Right forelimb (tissue), 1 donor: ENCODE measurements at regions not wholly inside any gene's neighbourhood (a gene's known extent, or its start where the extent isn't known, plus 50 kb on each side); places are given as distances from the start of the nearest gene placed in this dataset.
"Not testable (repeated sequence)": the region's sequence is repeated elsewhere in the genome, so short reads cannot be mapped to it uniquely, and the experiment has no call there.

Experiments
- DNase-seq: peaks from one replicate; pipeline ENCODE4 v3.0.0-alpha.2; 2018

- DNase-seq, result no peak
These were observed 578.4 kb downstream of the SLCO4C1 start for GRCh38 chr5:101717721-101718120.

DNA sequence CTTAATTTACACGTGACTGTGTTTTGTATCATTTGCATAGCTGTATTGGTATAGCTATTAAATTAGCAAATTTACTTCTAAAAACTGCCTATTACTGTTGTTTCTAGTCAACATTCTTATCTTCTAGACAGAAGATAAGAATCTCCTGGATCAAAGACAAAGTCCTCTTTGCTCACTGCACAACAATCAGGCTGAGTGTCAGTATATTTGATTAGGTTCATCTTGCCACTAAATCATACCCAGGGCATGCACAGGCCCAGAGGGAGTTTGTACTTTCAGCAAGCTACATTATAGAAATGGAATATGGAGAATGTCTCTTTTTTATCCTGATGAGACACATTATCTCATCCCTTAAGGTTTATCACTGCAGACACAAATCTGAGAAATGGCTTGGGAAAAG lies 579.1 kb downstream of the SLCO4C1 start:
- DNase-seq, result no peak

DNA sequence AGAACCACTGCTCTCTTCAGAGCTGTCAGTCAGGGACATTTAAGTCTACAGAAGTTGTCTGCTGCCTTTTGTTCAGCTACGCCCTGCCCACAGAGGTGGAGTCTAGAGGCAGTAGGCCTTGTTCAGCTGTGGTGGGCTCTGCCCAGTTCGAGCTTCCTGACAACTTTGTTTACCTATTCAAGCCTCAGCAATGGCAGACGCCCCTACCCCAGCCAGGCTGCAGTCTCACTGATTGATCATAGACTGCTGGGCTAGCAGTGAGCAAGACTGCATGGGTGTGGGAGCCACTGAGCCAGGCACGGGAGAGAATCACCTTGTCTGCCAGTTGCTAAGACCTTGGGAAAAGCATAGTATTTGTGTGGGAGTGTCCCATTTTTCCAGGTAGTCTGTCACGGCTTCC lies 580.3 kb downstream of the SLCO4C1 start:
- DNase-seq, result not testable (repeated sequence)

- DNase-seq, result no peak
These were observed 606.8 kb downstream of the SLCO4C1 start for GRCh38 chr5:101689306-101689705.

- DNase-seq, result no peak
These were observed 607.9 kb downstream of the SLCO4C1 start for GRCh38 chr5:101688156-101688555.

- DNase-seq, result no peak
These were observed 608.6 kb downstream of the SLCO4C1 start for GRCh38 chr5:101687349-101687985.

DNA sequence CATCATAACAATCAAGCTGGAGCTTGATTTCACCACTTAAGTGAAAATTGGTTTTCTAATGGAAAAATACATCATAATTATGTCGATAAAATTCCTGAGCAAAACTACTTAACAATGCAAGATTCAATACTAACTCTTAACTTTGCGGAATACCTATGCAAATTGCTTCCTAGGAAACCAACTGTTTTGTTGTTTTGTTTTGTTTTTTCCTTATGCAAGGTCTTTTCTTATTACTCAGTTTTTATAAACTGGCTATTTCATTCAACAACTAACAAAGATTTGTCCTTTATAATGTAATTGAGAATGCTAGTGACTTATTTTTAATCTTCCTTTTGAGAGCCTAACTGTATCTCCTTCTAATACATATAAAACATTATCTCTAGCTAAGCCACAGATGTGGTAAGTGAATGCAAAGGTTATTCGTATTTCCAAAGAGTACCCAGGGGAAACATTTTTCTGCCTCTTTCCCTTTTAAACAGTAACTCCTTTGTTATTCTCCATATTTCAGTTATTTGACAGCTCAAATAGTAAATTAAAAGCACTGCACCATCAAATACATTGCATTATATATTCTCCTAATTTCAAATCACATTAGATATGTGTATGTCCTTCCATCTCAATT lies 609.4 kb downstream of the SLCO4C1 start:
- no peak for DNase-seq

DNA sequence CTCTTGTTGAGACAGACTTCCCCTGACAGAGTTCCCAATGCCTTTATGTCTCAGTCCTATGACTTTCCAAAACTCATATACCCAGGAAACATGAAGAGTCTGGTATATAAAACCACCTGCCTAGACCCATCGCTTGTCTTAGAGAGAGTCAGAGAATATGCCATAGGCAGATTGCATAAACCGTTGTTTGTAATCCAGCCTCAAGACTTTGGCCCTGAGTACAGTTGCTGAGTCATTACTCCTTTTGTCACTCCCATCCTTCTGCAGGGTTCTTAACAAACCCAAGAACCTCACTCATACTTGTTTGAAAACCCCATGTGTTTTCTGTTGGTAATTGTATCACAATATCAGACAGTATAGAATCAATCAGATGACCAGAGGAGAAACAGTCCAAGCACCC lies 616.3 kb downstream of the SLCO4C1 start:
- no peak for DNase-seq

DNA sequence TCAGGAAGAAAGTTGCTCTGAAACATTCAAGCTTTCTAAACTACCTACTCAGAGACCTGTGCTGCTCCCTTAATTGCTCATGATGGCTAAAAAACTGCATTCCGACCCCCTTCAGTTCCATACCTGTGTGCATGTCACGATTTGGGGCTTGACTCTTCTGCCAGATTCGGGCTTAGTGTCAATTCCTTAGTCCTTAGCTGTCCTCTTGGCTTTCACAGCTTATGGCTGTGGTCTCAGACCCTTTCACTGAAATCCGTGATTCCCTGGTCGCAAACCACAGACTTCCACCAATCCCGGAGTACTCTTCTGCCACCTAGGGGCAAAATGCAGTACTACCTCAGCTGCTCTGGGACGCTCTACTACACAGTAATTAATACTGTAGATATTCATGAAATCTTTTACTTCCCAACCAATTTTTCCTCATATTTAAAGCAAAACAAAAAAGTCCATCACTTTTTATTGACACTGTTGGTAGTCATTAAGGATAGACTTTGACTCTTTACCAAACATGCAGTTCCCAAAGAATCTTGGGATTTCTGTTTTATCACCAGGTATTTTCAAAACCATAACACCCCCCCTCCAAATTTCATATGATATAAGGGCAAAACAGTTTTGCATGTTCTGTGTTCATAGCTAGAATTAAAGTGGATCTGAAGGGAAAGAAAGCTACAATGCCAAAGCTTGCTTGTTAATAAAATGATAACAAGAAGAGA lies 617.4 kb downstream of the SLCO4C1 start:
- peak; percentile 75 for DNase-seq

DNA sequence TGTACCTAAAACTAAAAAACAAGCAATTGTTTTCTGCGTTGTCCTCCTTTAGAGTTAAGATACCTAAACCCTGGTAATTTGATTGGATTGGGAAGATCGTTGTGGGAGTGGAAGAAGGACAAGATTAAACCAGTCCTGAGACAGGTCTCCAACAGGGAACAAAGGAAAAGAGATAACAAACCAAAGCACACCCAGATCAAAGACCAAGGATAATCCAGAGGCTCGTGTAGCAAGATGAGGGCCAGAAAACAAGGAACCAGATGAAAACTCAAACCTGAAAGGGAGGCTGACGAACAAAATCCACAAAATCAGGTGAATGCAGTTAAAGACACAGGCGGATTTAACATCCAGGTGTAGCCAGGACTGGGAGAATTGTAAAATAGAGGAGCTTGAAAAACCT lies 618.1 kb downstream of the SLCO4C1 start:
- DNase-seq, result no peak

DNA sequence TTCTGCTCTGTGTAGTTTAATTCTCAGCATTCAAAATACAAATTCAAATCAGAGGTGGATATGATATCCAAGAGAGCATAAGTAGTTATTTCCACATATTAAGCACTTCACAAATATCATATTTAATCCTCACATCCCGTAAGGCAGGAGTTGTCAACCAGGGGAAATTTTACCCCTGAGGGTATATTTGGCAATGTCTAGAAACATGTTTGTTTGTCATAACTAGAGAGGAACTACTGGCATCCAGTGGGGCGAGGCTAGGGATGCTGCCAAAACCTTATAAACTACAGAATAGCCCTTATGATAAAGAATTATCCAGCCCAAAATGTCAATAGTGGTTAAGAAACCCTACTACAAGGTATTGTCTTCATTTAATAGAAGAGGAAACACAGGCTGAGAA lies 619.4 kb downstream of the SLCO4C1 start:
- DNase-seq, result no peak

DNA sequence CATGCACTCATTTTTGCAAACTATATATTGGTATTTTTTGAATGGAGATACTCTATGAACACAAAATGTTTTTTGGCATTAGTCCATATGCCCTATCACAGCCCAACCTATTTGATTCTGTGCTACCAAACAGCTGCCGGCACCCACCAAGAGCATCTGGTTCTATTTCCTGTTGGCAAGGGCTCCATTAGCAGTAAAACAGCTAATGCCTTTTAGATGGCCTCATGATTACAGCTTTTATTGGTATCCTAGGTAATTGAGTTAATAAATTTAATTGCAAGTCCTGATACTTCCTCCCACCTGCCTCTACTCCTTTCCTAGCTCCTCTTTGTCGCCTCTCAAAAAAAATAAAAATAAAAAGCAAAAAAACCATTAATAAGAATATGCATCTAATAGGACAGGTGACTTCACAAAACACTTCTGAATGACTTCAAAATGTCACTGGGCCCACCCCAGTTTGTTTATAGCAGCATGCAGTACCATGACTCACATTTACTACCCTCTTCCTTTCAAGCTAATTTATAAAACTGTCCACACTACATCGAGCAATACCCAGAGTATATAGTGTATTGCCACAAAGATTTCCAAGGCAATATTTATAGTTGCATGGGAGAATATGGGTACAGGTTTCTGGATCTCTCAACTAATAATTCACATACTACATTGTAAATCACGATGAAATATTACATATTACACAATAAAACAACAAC lies 620.4 kb downstream of the SLCO4C1 start:
- DNase-seq, result no peak

DNA sequence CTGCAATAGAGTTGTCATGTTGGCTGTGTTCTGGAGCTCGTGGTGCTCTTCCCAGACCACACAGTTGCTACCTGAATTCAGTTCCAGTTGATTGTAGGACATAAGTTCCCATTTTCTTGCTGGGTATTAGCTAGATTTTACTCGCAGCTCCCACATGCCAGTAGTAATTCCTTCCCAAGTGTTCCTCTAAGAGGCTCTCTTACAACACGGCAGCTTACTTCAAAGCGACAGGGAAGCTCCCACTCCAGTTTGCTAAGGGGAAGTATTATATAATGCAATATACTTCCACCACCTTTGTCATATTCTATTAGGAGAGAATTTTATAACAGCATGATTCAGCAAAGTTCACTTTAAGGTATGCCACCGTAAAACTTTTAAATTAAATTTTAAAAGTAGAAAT lies 623.0 kb downstream of the SLCO4C1 start:
- no peak for DNase-seq

- DNase-seq, result no peak
These were observed 631.9 kb downstream of the SLCO4C1 start for GRCh38 chr5:101664071-101664791.

DNA sequence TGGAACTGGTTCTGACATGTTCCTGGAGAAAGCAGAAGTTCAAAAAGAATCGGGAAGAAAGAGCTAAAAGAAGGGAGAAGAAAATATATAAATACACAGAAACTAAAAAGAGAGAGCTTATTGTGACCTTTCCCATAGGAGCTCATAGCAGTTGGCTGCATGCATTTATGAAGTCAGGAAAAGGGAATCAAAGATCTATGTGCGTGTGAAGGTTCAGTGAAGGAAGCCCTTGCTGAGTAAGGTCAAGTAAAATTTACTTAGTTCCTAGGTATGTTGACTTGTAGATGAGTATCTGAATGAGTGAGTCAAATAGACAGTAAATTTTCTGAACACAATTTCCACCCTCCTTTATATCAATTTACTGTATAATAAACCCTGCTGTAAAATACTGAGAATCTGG lies 632.5 kb downstream of the SLCO4C1 start:
- DNase-seq, result no peak

GRCh38 chr5:101662263-101662662 lies 633.8 kb downstream of the SLCO4C1 start:
- no peak for DNase-seq

DNA sequence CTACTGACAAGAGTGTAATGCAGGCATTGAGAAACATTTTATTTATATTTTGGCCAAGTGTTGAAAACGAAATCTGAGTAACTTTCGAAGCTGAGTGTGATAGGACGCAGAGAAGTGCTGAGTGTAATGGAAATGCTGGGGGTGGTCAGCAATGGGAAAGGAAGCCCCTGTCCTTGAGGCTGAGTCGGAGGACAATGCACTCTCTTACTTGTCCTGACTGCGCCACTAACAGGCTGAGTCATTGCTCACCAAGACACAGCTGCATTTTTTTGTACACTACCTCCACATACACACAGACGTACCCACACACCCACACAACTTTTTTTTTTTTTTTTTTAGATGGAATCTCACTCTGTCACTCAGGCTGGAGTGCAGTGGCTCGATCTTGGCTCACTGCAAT lies 637.7 kb downstream of the SLCO4C1 start:
- no peak for DNase-seq

DNA sequence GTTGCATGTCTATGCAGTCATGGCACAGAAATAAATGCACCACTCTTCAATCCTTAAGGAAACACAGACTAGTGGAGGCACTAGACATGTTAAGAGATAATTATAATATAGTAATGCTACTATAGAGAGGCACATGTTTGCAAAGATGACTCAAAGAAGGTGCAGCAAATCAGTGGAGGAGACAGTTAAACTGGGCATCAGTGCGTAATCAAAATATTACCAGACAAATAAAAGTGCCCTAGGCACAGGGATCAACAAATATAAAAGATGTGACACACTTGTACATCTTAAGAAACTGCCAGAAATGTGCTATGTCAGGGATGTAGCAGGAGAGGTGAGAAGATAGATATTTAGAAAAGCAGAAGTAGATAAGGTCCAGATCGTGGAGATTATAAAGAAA lies 642.1 kb downstream of the SLCO4C1 start:
- DNase-seq, result no peak

DNA sequence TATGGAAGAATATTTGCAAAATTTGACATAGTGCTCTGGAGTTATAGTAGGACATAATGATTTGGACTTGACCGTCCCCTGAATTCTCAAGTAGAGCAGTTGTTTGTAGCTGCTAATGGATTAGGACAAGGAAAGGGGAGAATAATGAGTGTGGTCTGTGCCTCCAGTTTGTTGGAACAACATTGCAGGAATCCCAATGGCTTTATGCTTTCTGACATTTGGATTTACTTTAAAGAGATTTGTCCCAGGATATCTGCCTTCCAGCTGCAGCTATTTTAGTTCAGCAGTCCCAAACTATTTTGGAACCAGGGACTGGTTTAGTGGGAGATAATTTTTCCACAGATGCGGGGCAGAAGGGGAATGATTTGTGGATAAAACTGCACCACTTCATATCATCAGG lies 648.2 kb downstream of the SLCO4C1 start:
- no peak for DNase-seq

- DNase-seq, result no peak
These were observed 652.3 kb downstream of the SLCO4C1 start for GRCh38 chr5:101643794-101644193.

GRCh38 chr5:101637599-101637998 lies 658.5 kb downstream of the SLCO4C1 start:
- DNase-seq, result no peak

- DNase-seq, result not testable (repeated sequence)
These were observed 668.3 kb downstream of the SLCO4C1 start for GRCh38 chr5:101627770-101628169.

DNA sequence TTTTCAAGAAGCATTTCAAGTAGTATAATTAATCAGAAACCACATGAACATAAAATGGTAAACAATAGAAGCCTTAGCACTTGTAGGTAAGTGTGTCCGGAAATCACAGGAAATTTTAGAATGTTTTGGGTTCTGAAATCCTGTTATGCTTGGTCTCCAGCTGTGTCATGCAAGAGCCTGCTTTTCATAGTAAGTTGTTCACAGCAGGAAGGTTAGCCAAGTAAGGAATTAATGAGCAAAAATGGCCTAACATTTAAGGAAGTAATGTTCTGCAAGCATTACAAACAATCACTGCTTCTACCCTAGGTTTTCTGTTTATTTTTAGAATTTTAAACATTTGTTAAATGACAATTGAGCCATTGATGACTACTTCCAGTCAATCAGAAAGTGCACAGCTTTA lies 669.5 kb downstream of the SLCO4C1 start:
- DNase-seq, result no peak
